Skeletal muscle satellite cell (primary cell): ENCODE measurements at regions not wholly inside any gene's neighbourhood (a gene's known extent, or its start where the extent isn't known, plus 50 kb on each side); places are given as distances from the start of the nearest gene placed in this dataset.
A peak's percentile ranks its signal among the peaks of the same experiment; 100 is the strongest.

Experiments
- H3K27me3 ChIP-seq: 2 replicates; pipeline ENCODE4 v1.7.0; 2013; ENCODE audit warnings: low read length; ENCODE audit not compliant: control insufficient read depth, insufficient read depth
- H3K36me3 ChIP-seq: 2 replicates; pipeline ENCODE4 v1.7.0; 2013; ENCODE audit warnings: mild to moderate bottlenecking, control low read depth, low read length; ENCODE audit not compliant: insufficient read depth
- H3K4me1 ChIP-seq: 2 replicates; pipeline ENCODE4 v1.7.0; 2013; ENCODE audit warnings: low read length; ENCODE audit not compliant: control insufficient read depth, insufficient read depth
- H3K4me2 ChIP-seq: 2 replicates; pipeline ENCODE4 v1.7.0; 2013; ENCODE audit warnings: mild to moderate bottlenecking, low read length
- H3K4me3 ChIP-seq: 2 replicates; pipeline ENCODE4 v1.7.0; 2013; ENCODE audit warnings: low read length
- H3K9ac ChIP-seq: 2 replicates; pipeline ENCODE4 v1.7.0; 2013; ENCODE audit warnings: mild to moderate bottlenecking, low read depth, low read length, moderate library complexity
- H3K9me3 ChIP-seq: replicated peaks from 2 replicates; pipeline ENCODE4 v1.7.0; 2013; ENCODE audit warnings: mild to moderate bottlenecking, control low read depth, low read length

- H3K4me2 ChIP-seq, result peak overlapping the region; percentile 68
- H3K27me3 ChIP-seq, result peaks cover 8% of the 10 kb centered on the region
- peaks cover 21% of the 10 kb centered on the region for H3K4me1 ChIP-seq
- H3K9ac ChIP-seq, result no peak overlapping the region
- H3K9me3 ChIP-seq, result no peaks in the 10 kb centered on the region
- no peak overlapping the region for H3K4me3 ChIP-seq
- H3K36me3 ChIP-seq, result no peaks in the 10 kb centered on the region
These were observed 68.8 kb upstream of the BCOR start for GRCh38 chrX:40166582-40166981.

- H3K4me3 ChIP-seq, result no peak overlapping the region
- H3K4me1 ChIP-seq, result peaks cover 14% of the 10 kb centered on the region
These were observed 68.1 kb upstream of the BCOR start for GRCh38 chrX:40165861-40166260.

GRCh38 chrX:40165206-40165605 lies 67.4 kb upstream of the BCOR start:
- Histone ChIP-seq H3K27me3 (peaks cover 8% of the 10 kb centered on the region), H3K4me3 (no peak overlapping the region), H3K9me3 (no peaks in the 10 kb centered on the region), H3K36me3 (no peaks in the 10 kb centered on the region), H3K9ac (no peak overlapping the region), H3K4me1 (peaks cover 14% of the 10 kb centered on the region), H3K4me2 (no peak overlapping the region)

More at GRCh38 chrX:40165861-40166260, 68.1 kb upstream of the BCOR start:
- Histone ChIP-seq H3K9me3 (no peaks in the 10 kb centered on the region), H3K27me3 (peaks cover 8% of the 10 kb centered on the region), H3K36me3 (no peaks in the 10 kb centered on the region), H3K9ac (no peak overlapping the region), H3K4me2 (no peak overlapping the region)

- H3K4me1 ChIP-seq, result peaks cover 14% of the 10 kb centered on the region
- no peaks in the 10 kb centered on the region for H3K36me3 ChIP-seq
- no peak overlapping the region for H3K4me3 ChIP-seq
- no peak overlapping the region for H3K4me2 ChIP-seq
- no peak overlapping the region for H3K9ac ChIP-seq
- H3K27me3 ChIP-seq, result peaks cover 8% of the 10 kb centered on the region
- H3K9me3 ChIP-seq, result no peaks in the 10 kb centered on the region
These were observed 67.0 kb upstream of the BCOR start for GRCh38 chrX:40164751-40165150.

GRCh38 chrX:40158036-40158706 lies 60.4 kb upstream of the BCOR start:
- no peaks in the 10 kb centered on the region for H3K9me3 ChIP-seq
- H3K36me3 ChIP-seq, result no peaks in the 10 kb centered on the region
- H3K4me3 ChIP-seq, result peak overlapping the region; percentile 76
- peaks cover 19% of the 10 kb centered on the region for H3K27me3 ChIP-seq
- peak overlapping the region; percentile 81 for H3K9ac ChIP-seq
- H3K4me1 ChIP-seq, result peaks cover 15% of the 10 kb centered on the region
- H3K4me2 ChIP-seq, result peak overlapping the region; percentile 92

GRCh38 chrX:40157228-40158035 lies 59.7 kb upstream of the BCOR start:
- Histone ChIP-seq H3K9ac (peak overlapping the region; percentile 81), H3K27me3 (peaks cover 19% of the 10 kb centered on the region), H3K4me1 (peaks cover 21% of the 10 kb centered on the region), H3K4me3 (peak overlapping the region; percentile 76), H3K9me3 (no peaks in the 10 kb centered on the region), H3K4me2 (peak overlapping the region; percentile 92), H3K36me3 (no peaks in the 10 kb centered on the region)

- no peaks in the 10 kb centered on the region for H3K36me3 ChIP-seq
- peaks cover 29% of the 10 kb centered on the region for H3K4me1 ChIP-seq
- H3K27me3 ChIP-seq, result peaks cover 24% of the 10 kb centered on the region
- H3K9ac ChIP-seq, result no peak overlapping the region
- H3K4me2 ChIP-seq, result no peak overlapping the region
- H3K4me3 ChIP-seq, result no peak overlapping the region
- H3K9me3 ChIP-seq, result no peaks in the 10 kb centered on the region
These were observed 58.9 kb upstream of the BCOR start for GRCh38 chrX:40156470-40157227.

- Histone ChIP-seq H3K27me3 (peaks cover 31% of the 10 kb centered on the region), H3K4me2 (peak overlapping the region; percentile 91), H3K4me3 (peak overlapping the region; percentile 58), H3K9ac (peak overlapping the region; percentile 22), H3K9me3 (no peaks in the 10 kb centered on the region), H3K4me1 (peaks cover 32% of the 10 kb centered on the region), H3K36me3 (no peaks in the 10 kb centered on the region)
These were observed 58.1 kb upstream of the BCOR start for GRCh38 chrX:40155589-40156469.

- peak overlapping the region; percentile 50 for H3K9ac ChIP-seq
- peak overlapping the region; percentile 58 for H3K4me3 ChIP-seq
- no peaks in the 10 kb centered on the region for H3K36me3 ChIP-seq
- peaks cover 34% of the 10 kb centered on the region for H3K27me3 ChIP-seq
- H3K9me3 ChIP-seq, result no peaks in the 10 kb centered on the region
- peaks cover 32% of the 10 kb centered on the region for H3K4me1 ChIP-seq
- peak overlapping the region; percentile 91 for H3K4me2 ChIP-seq
These were observed 57.3 kb upstream of the BCOR start for GRCh38 chrX:40154853-40155588.

- Histone ChIP-seq H3K36me3 (no peaks in the 10 kb centered on the region), H3K4me2 (peak overlapping the region; percentile 91), H3K9me3 (no peaks in the 10 kb centered on the region), H3K27me3 (peaks cover 35% of the 10 kb centered on the region), H3K4me1 (peaks cover 32% of the 10 kb centered on the region), H3K9ac (peak overlapping the region; percentile 50), H3K4me3 (peak overlapping the region; percentile 57)
These were observed 56.6 kb upstream of the BCOR start for GRCh38 chrX:40154250-40154852.
